Gastrocnemius medialis (tissue), 4 donors: ENCODE measurements at regions not wholly inside any gene's neighbourhood (a gene's known extent, or its start where the extent isn't known, plus 50 kb on each side); places are given as distances from the start of the nearest gene placed in this dataset.

Experiments
- POLR2A ChIP-seq, 2 donors: fragments of 450-650 bp; IDR thresholded peaks; one replicate each; pipeline ENCODE4 v1.6.1; 2017; ENCODE audit warnings: antibody characterized with exemption in 2 of 2, mild to moderate bottlenecking in 2 of 2, moderate library complexity in 2 of 2
- TF ChIP-seq, protein P1 (sequence below), 5 experiments: fragments of 450-650 bp in 3 of 5; fragments of 200-600 bp in 2 of 5; sonication (generic) in 2 of 5; IDR thresholded peaks in 4 of 5; conservative IDR thresholded peaks in 1 of 5; 1 replicate in 4 of 5; 2 replicates in 1 of 5; pipeline ENCODE4 v1.5.1; 2016 to 2019; ENCODE audit warnings: antibody characterized with exemption in 5 of 5, mild to moderate bottlenecking in 3 of 5, moderate library complexity in 3 of 5

DNA sequence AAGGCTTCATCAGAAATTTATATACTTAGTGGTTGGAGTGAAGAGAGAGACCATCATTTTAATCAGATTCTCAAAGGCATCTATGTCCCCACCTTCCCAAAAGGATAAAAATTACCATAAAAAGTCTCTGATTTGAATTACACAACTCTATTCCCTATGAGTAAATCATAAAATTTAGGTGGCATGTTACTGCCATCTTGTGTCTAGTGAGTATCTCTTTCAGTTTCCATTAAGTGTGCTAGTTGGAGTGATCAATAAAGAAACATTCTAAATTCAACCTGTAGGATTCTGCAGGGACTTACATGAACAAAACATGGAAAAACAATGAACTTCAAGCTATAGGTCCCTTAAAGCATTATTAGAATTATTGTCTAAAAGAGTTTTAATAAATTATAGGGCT is 655.4 kb downstream of the LTN1 start:
- TF ChIP-seq, protein P1, sequence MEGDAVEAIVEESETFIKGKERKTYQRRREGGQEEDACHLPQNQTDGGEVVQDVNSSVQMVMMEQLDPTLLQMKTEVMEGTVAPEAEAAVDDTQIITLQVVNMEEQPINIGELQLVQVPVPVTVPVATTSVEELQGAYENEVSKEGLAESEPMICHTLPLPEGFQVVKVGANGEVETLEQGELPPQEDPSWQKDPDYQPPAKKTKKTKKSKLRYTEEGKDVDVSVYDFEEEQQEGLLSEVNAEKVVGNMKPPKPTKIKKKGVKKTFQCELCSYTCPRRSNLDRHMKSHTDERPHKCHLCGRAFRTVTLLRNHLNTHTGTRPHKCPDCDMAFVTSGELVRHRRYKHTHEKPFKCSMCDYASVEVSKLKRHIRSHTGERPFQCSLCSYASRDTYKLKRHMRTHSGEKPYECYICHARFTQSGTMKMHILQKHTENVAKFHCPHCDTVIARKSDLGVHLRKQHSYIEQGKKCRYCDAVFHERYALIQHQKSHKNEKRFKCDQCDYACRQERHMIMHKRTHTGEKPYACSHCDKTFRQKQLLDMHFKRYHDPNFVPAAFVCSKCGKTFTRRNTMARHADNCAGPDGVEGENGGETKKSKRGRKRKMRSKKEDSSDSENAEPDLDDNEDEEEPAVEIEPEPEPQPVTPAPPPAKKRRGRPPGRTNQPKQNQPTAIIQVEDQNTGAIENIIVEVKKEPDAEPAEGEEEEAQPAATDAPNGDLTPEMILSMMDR (IDR thresholded peaks at IDR 0.05 in 4 of 5, conservative IDR thresholded peaks at IDR 0.05 in 1 of 5): peak; percentile 15 to 32 (median 21)
- TF ChIP-seq POLR2A (IDR thresholded peaks at IDR 0.05): no peak
